ENCODE measurements at regions not wholly inside any gene's neighbourhood (a gene's known extent, or its start where the extent isn't known, plus 50 kb on each side); places are given as distances from the start of the nearest gene placed in this dataset.
"Not testable (repeated sequence)": the region's sequence is repeated elsewhere in the genome, so short reads cannot be mapped to it uniquely, and the experiment has no call there.

GRCh38 chr1:206256935-206257334, 53.6 kb downstream of the SRGAP2 start:
- ATAC-seq: peak; percentile 51

GRCh38 chr1:206261473-206261872, 58.1 kb downstream of the SRGAP2 start:
- not testable (repeated sequence) for ATAC-seq

GRCh38 chr1:206262424-206262823, 59.1 kb downstream of the SRGAP2 start:
- ATAC-seq: not testable (repeated sequence)

- not testable (repeated sequence) for ATAC-seq
These were observed 61.6 kb downstream of the SRGAP2 start for GRCh38 chr1:206264916-206265315.

GRCh38 chr1:206271153-206271552, 67.8 kb downstream of the SRGAP2 start:
- ATAC-seq: not testable (repeated sequence)

GRCh38 chr1:206273104-206273503, 69.8 kb downstream of the SRGAP2 start:
- ATAC-seq: not testable (repeated sequence)

- not testable (repeated sequence) for ATAC-seq
These were observed 72.8 kb downstream of the SRGAP2 start for GRCh38 chr1:206276143-206276542.

- not testable (repeated sequence) for ATAC-seq
These were observed 75.3 kb downstream of the SRGAP2 start for GRCh38 chr1:206278683-206279082.

GRCh38 chr1:206280683-206281082, 77.3 kb downstream of the SRGAP2 start:
- ATAC-seq: peak; percentile 44

- not testable (repeated sequence) for ATAC-seq
These were observed 78.7 kb downstream of the SRGAP2 start for GRCh38 chr1:206281912-206282654.

GRCh38 chr1:206285024-206285960, 82.0 kb downstream of the SRGAP2 start:
- not testable (repeated sequence) for ATAC-seq

GRCh38 chr1:206287759-206288158, 84.4 kb downstream of the SRGAP2 start:
- ATAC-seq: not testable (repeated sequence)

GRCh38 chr1:206288453-206288852, 85.1 kb downstream of the SRGAP2 start:
- not testable (repeated sequence) for ATAC-seq

GRCh38 chr1:206297145-206298031, 94.0 kb downstream of the SRGAP2 start:
- not testable (repeated sequence) for ATAC-seq

- ATAC-seq: not testable (repeated sequence)
These were observed 94.7 kb downstream of the SRGAP2 start for GRCh38 chr1:206298032-206298392.

- ATAC-seq: not testable (repeated sequence)
These were observed 95.9 kb downstream of the SRGAP2 start for GRCh38 chr1:206299181-206299791.

GRCh38 chr1:206299942-206300341, 96.6 kb downstream of the SRGAP2 start:
- ATAC-seq: peak; percentile 77

- ATAC-seq: not testable (repeated sequence)
These were observed 98.7 kb downstream of the SRGAP2 start for GRCh38 chr1:206302056-206302455.

GRCh38 chr1:206307442-206307841, 104.1 kb downstream of the SRGAP2 start:
- not testable (repeated sequence) for ATAC-seq

- ATAC-seq: not testable (repeated sequence)
These were observed 107.6 kb downstream of the SRGAP2 start for GRCh38 chr1:206310948-206311347.

- ATAC-seq: not testable (repeated sequence)
These were observed 108.4 kb downstream of the SRGAP2 start for GRCh38 chr1:206311611-206312273.

Measured in esophagus mucosa (tissue), 1 donor.